ENCODE measurements at regions not wholly inside any gene's neighbourhood (a gene's known extent, or its start where the extent isn't known, plus 50 kb on each side); places are given as distances from the start of the nearest gene placed in this dataset.

DNA sequence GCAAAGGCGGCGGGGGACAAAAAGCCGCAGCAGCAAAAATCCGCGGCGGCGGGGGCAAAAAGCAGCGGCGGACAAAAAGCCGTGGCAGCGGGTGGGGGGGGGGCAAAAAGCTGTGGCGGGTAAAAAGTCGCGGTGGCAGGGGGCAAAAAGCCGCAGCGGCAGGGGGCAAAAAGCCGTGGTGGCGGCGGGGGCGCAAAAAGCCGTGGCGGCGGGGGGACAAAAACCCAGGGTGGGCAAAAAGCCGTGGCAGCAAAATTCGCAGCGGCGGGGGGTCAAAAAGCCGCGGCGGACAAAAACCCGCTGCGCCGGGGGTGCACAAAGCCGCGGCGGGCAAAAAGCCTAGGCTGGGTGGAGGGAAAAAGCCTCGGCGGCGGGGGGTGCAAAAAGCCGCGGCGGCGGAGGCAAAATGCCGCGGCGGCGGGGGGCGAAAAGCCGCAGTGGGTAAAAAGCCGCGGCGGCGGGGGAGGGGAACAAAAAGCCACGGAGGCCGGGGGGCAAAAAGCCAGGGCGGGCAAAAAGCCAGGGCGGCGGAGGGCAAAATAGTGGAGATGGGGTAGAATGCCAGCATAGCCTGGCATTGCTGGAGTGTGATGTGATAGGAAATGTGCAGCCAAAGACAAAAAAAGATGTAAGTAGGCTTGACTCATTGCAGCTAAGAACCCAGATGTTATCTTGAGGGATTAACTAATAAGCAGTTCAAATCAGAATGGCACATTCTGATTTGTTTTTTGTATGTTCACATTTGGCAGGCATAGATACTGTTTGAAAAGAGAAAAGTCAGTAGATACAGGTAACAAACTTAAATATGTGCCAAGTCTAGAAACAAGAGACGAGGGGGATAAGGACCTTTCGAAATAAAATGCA is 1076.3 kb downstream of the RPIA start:
- Histone ChIP-seq H3K23ac (ENCODE audit: low read length in 2 of 2) (no peak overlapping the region), H2BK5ac (ENCODE audit: low read depth, low read length, poor library complexity, severe bottlenecking) (no peak overlapping the region), H3K36me3 (ENCODE audit: control insufficient read depth in 1 of 2, insufficient read depth in 2 of 2, low read depth in 1 of 2, low read length in 2 of 2) (no peaks in the 10 kb centered on the region), H2AFZ (ENCODE audit: low read depth, low read length) (no peak overlapping the region), H2AK5ac (ENCODE audit: low read length, severe bottlenecking) (no peak overlapping the region), H2BK15ac (ENCODE audit: low read depth, poor library complexity, severe bottlenecking) (no peak overlapping the region), H3K18ac (ENCODE audit: low read depth in 1 of 2, low read length in 2 of 2) (no peak overlapping the region), H3K27me3 (ENCODE audit: control insufficient read depth in 1 of 2, insufficient read depth in 1 of 2, low read length in 2 of 2) (peaks cover 0 to 21% of the 10 kb centered on the region in 2 experiments), H3K4me1 (ENCODE audit: control insufficient read depth, insufficient read depth, low read depth, low read length) (no peaks in the 10 kb centered on the region), H3K9me3 (ENCODE audit: control insufficient read depth, low read length) (peaks cover 4% of the 10 kb centered on the region), H2BK120ac (ENCODE audit: low read depth, low read length) (no peak overlapping the region), H4K91ac (ENCODE audit: low read length) (no peak overlapping the region), H3K4ac (ENCODE audit: low read depth in 1 of 2, low read length in 2 of 2) (no peak overlapping the region), H3K4me2 (ENCODE audit: low read length, poor library complexity, severe bottlenecking) (no peak overlapping the region), H3K4me3 (ENCODE audit: insufficient read depth in 1 of 2, low read depth in 1 of 2, low read length in 2 of 2) (no peak overlapping the region), H2BK12ac (ENCODE audit: low read length in 2 of 2) (no peak overlapping the region), H3K79me1 (replicated peaks; ENCODE audit: low read length, poor library complexity, severe bottlenecking) (no peaks in the 10 kb centered on the region), H4K8ac (ENCODE audit: low read length) (no peak overlapping the region), H3K9ac (ENCODE audit: low read length) (no peak overlapping the region), H3K14ac (ENCODE audit: low read length in 2 of 2) (no peak overlapping the region), H3K27ac (ENCODE audit: low read length, poor library complexity, severe bottlenecking) (no peak overlapping the region)
- WGBS = 92% methylated on average over 58 of the region's 60 CpGs
- no peak for DNase-seq

DNA sequence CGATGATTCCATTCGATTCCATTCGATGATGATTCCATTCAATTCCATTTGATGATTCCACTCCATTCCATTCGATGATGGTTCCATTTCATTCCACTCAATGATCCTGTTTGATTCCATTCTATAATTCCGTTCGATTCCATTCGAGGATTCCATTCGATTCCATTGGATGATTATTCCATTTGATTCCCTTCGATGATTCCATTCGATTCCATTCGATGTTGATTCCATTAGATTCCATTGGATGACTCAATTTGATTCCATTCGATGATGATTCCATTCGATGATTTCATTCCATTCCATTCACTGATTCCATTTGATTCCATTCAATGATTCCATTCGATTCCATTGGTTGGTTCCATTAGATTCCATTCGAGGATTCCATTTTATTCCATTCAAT is 1084.4 kb downstream of the RPIA start:
- Histone ChIP-seq H3K9me3 (ENCODE audit: control insufficient read depth, low read length) (peaks cover 85% of the 10 kb centered on the region), H3K9ac (ENCODE audit: low read length) (no peak overlapping the region)
- WGBS = 81% methylated on average over 15 of the region's 15 CpGs

DNA sequence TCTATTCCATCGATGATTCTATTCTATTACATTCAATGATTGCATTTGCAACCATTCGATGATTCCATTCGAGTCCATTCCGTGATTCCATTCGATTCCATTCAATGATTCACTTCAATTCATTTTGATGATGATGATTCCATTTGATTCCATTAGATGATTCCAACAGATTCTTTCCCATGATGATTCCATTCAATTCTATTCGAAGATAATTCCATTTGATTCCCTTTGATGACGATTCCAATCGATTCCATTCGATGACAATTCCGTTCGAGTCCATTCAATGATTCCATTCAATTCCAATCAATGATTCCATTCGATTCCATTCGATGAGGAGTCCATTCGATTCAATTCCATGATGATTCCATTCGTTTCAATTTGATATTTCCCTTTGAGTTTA is 1088.8 kb downstream of the RPIA start:
- no peak overlapping the region for H2AK5ac ChIP-seq (ENCODE audit: low read length, severe bottlenecking)
- no peak overlapping the region for H4K8ac ChIP-seq (ENCODE audit: low read length)
- H3K4me3 ChIP-seq (ENCODE audit: insufficient read depth in 1 of 2, low read depth in 1 of 2, low read length in 2 of 2) = no peak overlapping the region
- DNase-seq = no peak
- H3K9me3 ChIP-seq (ENCODE audit: control insufficient read depth, low read length) = peaks cover 100% of the 10 kb centered on the region
- 83% methylated on average over 15 of the region's 15 CpGs for WGBS
- H2BK12ac ChIP-seq (ENCODE audit: low read length in 2 of 2) = no peak overlapping the region
- H3K36me3 ChIP-seq (ENCODE audit: control insufficient read depth in 1 of 2, insufficient read depth in 2 of 2, low read depth in 1 of 2, low read length in 2 of 2) = no peaks in the 10 kb centered on the region
- no peaks in the 10 kb centered on the region for H3K27me3 ChIP-seq (ENCODE audit: control insufficient read depth in 1 of 2, insufficient read depth in 1 of 2, low read length in 2 of 2)
- no peak overlapping the region for H3K4me2 ChIP-seq (ENCODE audit: low read length, poor library complexity, severe bottlenecking)
- H3K4me1 ChIP-seq (ENCODE audit: control insufficient read depth, insufficient read depth, low read depth, low read length) = no peaks in the 10 kb centered on the region
- H2BK5ac ChIP-seq (ENCODE audit: low read depth, low read length, poor library complexity, severe bottlenecking) = no peak overlapping the region
- no peak overlapping the region for H4K91ac ChIP-seq (ENCODE audit: low read length)
- H2BK120ac ChIP-seq (ENCODE audit: low read depth, low read length) = no peak overlapping the region
- no peak overlapping the region for H2AFZ ChIP-seq (ENCODE audit: low read depth, low read length)
- no peaks in the 10 kb centered on the region for H3K79me1 ChIP-seq (replicated peaks; ENCODE audit: low read length, poor library complexity, severe bottlenecking)
- H2BK15ac ChIP-seq (ENCODE audit: low read depth, poor library complexity, severe bottlenecking) = no peak overlapping the region
- H3K27ac ChIP-seq (ENCODE audit: low read length, poor library complexity, severe bottlenecking) = no peak overlapping the region
- H3K23ac ChIP-seq (ENCODE audit: low read length in 2 of 2) = no peak overlapping the region
- H3K18ac ChIP-seq (ENCODE audit: low read depth in 1 of 2, low read length in 2 of 2) = no peak overlapping the region
- H3K4ac ChIP-seq (ENCODE audit: low read depth in 1 of 2, low read length in 2 of 2) = no peak overlapping the region
- H3K9ac ChIP-seq (ENCODE audit: low read length) = no peak overlapping the region
- H3K14ac ChIP-seq (ENCODE audit: low read length in 2 of 2) = no peak overlapping the region

More for the DNA sequence above, 1084.4 kb downstream of the RPIA start:
- Histone ChIP-seq H4K91ac (ENCODE audit: low read length) (no peak overlapping the region), H3K4me1 (ENCODE audit: control insufficient read depth, insufficient read depth, low read depth, low read length) (no peaks in the 10 kb centered on the region), H2AK5ac (ENCODE audit: low read length, severe bottlenecking) (no peak overlapping the region), H3K27me3 (ENCODE audit: control insufficient read depth in 1 of 2, insufficient read depth in 1 of 2, low read length in 2 of 2) (no peaks in the 10 kb centered on the region), H3K4me2 (ENCODE audit: low read length, poor library complexity, severe bottlenecking) (no peak overlapping the region), H2BK120ac (ENCODE audit: low read depth, low read length) (no peak overlapping the region), H3K4me3 (ENCODE audit: insufficient read depth in 1 of 2, low read depth in 1 of 2, low read length in 2 of 2) (no peak overlapping the region), H3K27ac (ENCODE audit: low read length, poor library complexity, severe bottlenecking) (no peak overlapping the region), H4K8ac (ENCODE audit: low read length) (no peak overlapping the region), H3K4ac (ENCODE audit: low read depth in 1 of 2, low read length in 2 of 2) (no peak overlapping the region), H2BK12ac (ENCODE audit: low read length in 2 of 2) (no peak overlapping the region), H3K14ac (ENCODE audit: low read length in 2 of 2) (no peak overlapping the region), H3K79me1 (replicated peaks; ENCODE audit: low read length, poor library complexity, severe bottlenecking) (no peaks in the 10 kb centered on the region), H2BK15ac (ENCODE audit: low read depth, poor library complexity, severe bottlenecking) (no peak overlapping the region), H3K23ac (ENCODE audit: low read length in 2 of 2) (no peak overlapping the region), H3K36me3 (ENCODE audit: control insufficient read depth in 1 of 2, insufficient read depth in 2 of 2, low read depth in 1 of 2, low read length in 2 of 2) (no peaks in the 10 kb centered on the region), H2BK5ac (ENCODE audit: low read depth, low read length, poor library complexity, severe bottlenecking) (no peak overlapping the region), H3K18ac (ENCODE audit: low read depth in 1 of 2, low read length in 2 of 2) (no peak overlapping the region), H2AFZ (ENCODE audit: low read depth, low read length) (no peak overlapping the region)
- no peak for DNase-seq

DNA sequence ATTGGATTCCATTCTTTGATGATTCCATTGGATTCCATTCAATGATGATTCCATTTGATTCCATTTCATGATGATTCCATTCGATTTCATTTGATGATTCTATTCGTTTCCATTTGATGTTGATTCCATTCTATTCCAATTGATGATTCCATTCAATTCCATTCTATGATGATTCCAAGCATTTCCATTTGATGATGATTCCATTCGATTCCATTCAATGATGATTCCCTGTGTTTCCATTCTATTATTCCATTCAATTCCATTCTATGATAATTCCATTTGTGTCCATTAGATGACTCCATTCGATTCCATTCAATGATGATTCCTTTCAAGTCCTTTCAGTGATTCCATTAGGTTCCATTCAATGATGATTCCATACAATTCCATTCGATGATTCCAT is 1090.5 kb downstream of the RPIA start:
- Histone ChIP-seq H2AK5ac (ENCODE audit: low read length, severe bottlenecking) (no peak overlapping the region), H3K18ac (ENCODE audit: low read depth in 1 of 2, low read length in 2 of 2) (no peak overlapping the region), H3K36me3 (ENCODE audit: control insufficient read depth in 1 of 2, insufficient read depth in 2 of 2, low read depth in 1 of 2, low read length in 2 of 2) (no peaks in the 10 kb centered on the region), H3K9ac (ENCODE audit: low read length) (no peak overlapping the region), H3K4me2 (ENCODE audit: low read length, poor library complexity, severe bottlenecking) (no peak overlapping the region), H3K27me3 (ENCODE audit: control insufficient read depth in 1 of 2, insufficient read depth in 1 of 2, low read length in 2 of 2) (no peaks in the 10 kb centered on the region), H2BK5ac (ENCODE audit: low read depth, low read length, poor library complexity, severe bottlenecking) (no peak overlapping the region), H2BK15ac (ENCODE audit: low read depth, poor library complexity, severe bottlenecking) (no peak overlapping the region), H2BK12ac (ENCODE audit: low read length in 2 of 2) (no peak overlapping the region), H3K4me3 (ENCODE audit: insufficient read depth in 1 of 2, low read depth in 1 of 2, low read length in 2 of 2) (no peak overlapping the region), H3K27ac (ENCODE audit: low read length, poor library complexity, severe bottlenecking) (no peak overlapping the region), H2BK120ac (ENCODE audit: low read depth, low read length) (no peak overlapping the region), H3K14ac (ENCODE audit: low read length in 2 of 2) (no peak overlapping the region), H4K8ac (ENCODE audit: low read length) (no peak overlapping the region), H4K91ac (ENCODE audit: low read length) (no peak overlapping the region), H3K4me1 (ENCODE audit: control insufficient read depth, insufficient read depth, low read depth, low read length) (no peaks in the 10 kb centered on the region), H2AFZ (ENCODE audit: low read depth, low read length) (no peak overlapping the region), H3K79me1 (replicated peaks; ENCODE audit: low read length, poor library complexity, severe bottlenecking) (no peaks in the 10 kb centered on the region), H3K23ac (ENCODE audit: low read length in 2 of 2) (no peak overlapping the region), H3K9me3 (ENCODE audit: control insufficient read depth, low read length) (peaks cover 93% of the 10 kb centered on the region), H3K4ac (ENCODE audit: low read depth in 1 of 2, low read length in 2 of 2) (no peak overlapping the region)
- no peak for DNase-seq
- WGBS = 63% methylated on average over 5 of the region's 5 CpGs
